Effector CD8-positive, alpha-beta T cell (primary cell): ENCODE measurements at regions not wholly inside any gene's neighbourhood (a gene's known extent, or its start where the extent isn't known, plus 50 kb on each side); places are given as distances from the start of the nearest gene placed in this dataset.

Experiments used
- DNase-seq: peaks from one replicate; lab custom pipeline; 2025; lab: John Stamatoyannopoulos, UW

DNA sequence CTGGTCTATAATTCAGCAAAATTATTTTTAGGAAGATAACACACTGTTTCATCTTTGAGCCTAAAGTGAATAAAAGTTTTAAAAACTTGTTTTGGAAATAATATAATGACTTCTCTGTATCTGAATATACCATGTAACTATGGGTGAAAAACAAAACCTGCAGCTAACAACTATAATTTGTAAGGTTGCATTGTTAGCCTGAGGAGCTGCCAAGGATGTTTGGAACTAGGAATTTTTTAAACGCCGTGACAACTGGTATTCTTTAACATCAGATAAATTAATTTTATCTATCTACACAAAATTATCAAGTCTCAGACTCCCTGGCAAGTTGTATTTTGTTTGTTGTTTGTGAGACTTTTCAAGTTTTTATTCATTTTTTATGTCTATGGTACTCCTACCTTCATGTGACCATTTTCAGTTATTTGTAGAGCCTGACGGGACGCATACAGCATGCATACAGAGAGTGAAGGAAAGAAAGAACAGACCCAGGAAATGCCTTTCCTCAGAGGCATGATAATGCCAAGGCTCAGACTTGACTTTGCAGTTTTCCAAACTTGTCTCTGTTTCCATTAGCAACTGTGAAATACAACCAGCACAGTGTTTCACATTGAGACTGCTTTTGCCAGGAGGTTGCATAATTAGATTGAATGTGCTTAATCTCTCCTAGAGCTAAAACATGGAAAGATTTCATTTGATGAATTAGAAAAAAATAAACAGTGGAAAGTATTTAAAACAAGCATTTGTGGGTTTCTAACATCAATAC lies 60.8 kb upstream of the ARHGEF26 start:
- no peak for DNase-seq

- no peak for DNase-seq
Observed at GRCh38 chr3:154061001-154061370, 60.2 kb upstream of the ARHGEF26 start.

DNA sequence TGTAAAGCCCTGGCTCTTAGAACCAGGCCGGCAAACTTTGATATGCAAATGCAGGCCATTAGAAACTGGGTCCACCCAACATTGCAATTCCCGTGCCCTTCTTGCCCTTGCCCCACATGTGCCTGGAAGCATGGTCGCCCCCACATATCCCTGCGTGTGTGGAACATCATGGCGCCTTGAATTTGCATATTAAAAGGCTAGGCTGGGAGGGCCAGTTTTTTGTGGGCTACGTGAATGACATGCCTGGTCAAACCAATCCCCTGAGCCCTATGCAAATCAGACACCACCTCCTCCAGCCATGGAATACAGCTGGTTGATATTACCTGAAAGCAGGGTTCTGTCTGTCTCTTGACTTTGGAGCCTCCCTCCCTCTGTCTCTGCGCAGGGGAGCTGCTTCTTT lies 58.7 kb upstream of the ARHGEF26 start:
- DNase-seq: no peak

DNA sequence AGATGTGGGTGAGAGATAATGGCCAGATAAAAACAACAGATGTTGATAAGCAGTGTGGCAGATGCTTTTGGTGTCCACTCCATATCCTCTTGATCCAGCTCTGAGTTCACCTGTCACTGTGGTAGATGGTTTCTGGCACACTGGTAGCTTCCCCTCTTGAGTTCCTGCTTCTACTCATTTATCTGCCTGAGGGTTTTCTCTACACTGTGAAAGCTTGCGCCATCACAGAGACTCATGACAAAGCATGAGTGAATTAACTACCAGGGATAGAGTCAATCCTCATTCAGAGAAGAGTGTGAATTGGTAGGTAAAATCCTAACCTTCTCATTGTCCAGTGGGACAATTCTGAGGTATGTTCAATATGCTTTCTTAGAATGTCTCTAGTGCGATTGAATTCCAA lies 50.0 kb upstream of the ARHGEF26 start:
- no peak for DNase-seq
